ENCODE measurements at regions not wholly inside any gene's neighbourhood (a gene's known extent, or its start where the extent isn't known, plus 50 kb on each side); places are given as distances from the start of the nearest gene placed in this dataset.

DNA sequence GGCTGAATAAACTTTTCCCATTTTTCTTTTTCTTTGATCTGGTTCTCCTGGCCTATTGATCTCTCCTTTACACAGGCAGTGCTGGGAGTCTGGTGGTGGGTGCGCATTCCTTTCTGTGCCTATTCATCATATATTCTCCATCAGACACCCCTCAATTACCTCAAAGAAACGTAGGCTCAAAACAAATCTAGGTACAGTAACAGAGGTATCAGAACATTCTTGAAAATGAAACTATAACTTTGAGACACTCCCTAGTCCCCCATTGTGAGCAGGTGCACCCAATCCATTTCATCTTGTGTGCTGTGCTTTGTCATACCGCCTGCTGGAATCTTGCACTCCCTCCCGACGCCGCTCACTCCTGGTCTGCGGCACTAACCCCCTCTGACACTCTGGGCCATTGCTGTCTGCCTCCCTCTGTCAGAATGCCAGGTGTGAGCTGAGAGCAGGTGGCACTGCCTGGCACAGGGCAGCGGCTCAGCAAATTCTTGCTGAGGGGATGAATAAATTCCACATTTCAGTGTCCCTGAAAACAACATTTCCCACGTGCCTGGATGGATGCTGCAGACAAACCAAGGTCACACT lies 303.4 kb upstream of the EXOC2 start:
- TF ChIP-seq, protein P1, sequence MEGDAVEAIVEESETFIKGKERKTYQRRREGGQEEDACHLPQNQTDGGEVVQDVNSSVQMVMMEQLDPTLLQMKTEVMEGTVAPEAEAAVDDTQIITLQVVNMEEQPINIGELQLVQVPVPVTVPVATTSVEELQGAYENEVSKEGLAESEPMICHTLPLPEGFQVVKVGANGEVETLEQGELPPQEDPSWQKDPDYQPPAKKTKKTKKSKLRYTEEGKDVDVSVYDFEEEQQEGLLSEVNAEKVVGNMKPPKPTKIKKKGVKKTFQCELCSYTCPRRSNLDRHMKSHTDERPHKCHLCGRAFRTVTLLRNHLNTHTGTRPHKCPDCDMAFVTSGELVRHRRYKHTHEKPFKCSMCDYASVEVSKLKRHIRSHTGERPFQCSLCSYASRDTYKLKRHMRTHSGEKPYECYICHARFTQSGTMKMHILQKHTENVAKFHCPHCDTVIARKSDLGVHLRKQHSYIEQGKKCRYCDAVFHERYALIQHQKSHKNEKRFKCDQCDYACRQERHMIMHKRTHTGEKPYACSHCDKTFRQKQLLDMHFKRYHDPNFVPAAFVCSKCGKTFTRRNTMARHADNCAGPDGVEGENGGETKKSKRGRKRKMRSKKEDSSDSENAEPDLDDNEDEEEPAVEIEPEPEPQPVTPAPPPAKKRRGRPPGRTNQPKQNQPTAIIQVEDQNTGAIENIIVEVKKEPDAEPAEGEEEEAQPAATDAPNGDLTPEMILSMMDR (IDR thresholded peaks at IDR 0.05; ENCODE audit: borderline replicate concordance, extremely low read depth, low read length, poor library complexity, severe bottlenecking): no peak
- no peak for TF ChIP-seq EZH2 (IDR thresholded peaks at IDR 0.05; ENCODE audit: borderline replicate concordance, low read depth, low read length, severe bottlenecking)
- Histone ChIP-seq H3K9ac (ENCODE audit: low read depth, low read length) (no peak overlapping the region), H3K79me2 (ENCODE audit: insufficient read depth, low read length) (no peaks in the 10 kb centered on the region), H3K4me3 (ENCODE audit: low read depth in 1 of 2, low read length in 2 of 2) (no peak overlapping the region), H3K9me3 (ENCODE audit: insufficient read depth, low read length, severe bottlenecking) (no peaks in the 10 kb centered on the region), H3K4me1 (ENCODE audit: insufficient read depth, low read length) (no peaks in the 10 kb centered on the region), H3K36me3 (ENCODE audit: insufficient read depth, low read length) (no peaks in the 10 kb centered on the region), H3K27ac (ENCODE audit: low read length) (no peak overlapping the region), H3K27me3 (ENCODE audit: insufficient read depth, low read length, poor library complexity) (peaks cover 19% of the 10 kb centered on the region), H2AFZ (ENCODE audit: low read depth, low read length) (no peak overlapping the region), H3K4me2 (ENCODE audit: insufficient read depth, low read length) (no peak overlapping the region), H4K20me1 (ENCODE audit: insufficient read depth, low read length) (0 out of 2 replicates have a peak, but pooled peaks cover 2% of the 10 kb centered on the region)
- DNase-seq (no peak), ATAC-seq (ENCODE audit: insufficient read depth, low read depth) (no peak)

DNA sequence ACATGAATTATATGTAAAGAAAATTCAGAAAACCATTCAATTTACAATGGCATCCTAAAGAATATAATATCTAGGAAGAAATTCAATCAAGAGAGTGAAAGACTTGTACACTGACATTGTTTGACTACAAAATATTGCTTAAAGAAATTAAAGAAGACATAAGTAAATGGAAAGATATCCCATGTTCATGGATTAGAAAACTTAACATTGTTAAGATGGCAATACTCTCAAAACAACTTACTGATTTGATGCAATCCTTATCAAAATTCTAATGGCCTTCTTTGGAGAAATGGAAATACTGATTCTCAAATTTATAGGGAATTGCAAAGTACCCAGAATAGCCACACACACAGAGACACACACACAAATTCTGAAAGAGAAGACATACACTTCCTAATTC lies 298.3 kb upstream of the EXOC2 start:
- Histone ChIP-seq H4K20me1 (ENCODE audit: insufficient read depth, low read length) (0 out of 2 replicates have a peak, but pooled peaks cover 2% of the 10 kb centered on the region), H3K27ac (ENCODE audit: low read length) (no peak overlapping the region), H3K79me2 (ENCODE audit: insufficient read depth, low read length) (no peaks in the 10 kb centered on the region), H2AFZ (ENCODE audit: low read depth, low read length) (no peak overlapping the region), H3K4me1 (ENCODE audit: insufficient read depth, low read length) (no peaks in the 10 kb centered on the region), H3K36me3 (ENCODE audit: insufficient read depth, low read length) (no peaks in the 10 kb centered on the region), H3K4me3 (ENCODE audit: low read depth in 1 of 2, low read length in 2 of 2) (no peak overlapping the region), H3K27me3 (ENCODE audit: insufficient read depth, low read length, poor library complexity) (peaks cover 12% of the 10 kb centered on the region), H3K9me3 (ENCODE audit: insufficient read depth, low read length, severe bottlenecking) (no peaks in the 10 kb centered on the region), H3K9ac (ENCODE audit: low read depth, low read length) (no peak overlapping the region), H3K4me2 (ENCODE audit: insufficient read depth, low read length) (no peak overlapping the region)
- no peak for DNase-seq
- TF ChIP-seq, protein P1 (IDR thresholded peaks at IDR 0.05; ENCODE audit: borderline replicate concordance, extremely low read depth, low read length, poor library complexity, severe bottlenecking): no peak
- no peak for TF ChIP-seq EZH2 (IDR thresholded peaks at IDR 0.05; ENCODE audit: borderline replicate concordance, low read depth, low read length, severe bottlenecking)
- no peak for ATAC-seq (ENCODE audit: insufficient read depth, low read depth)

DNA sequence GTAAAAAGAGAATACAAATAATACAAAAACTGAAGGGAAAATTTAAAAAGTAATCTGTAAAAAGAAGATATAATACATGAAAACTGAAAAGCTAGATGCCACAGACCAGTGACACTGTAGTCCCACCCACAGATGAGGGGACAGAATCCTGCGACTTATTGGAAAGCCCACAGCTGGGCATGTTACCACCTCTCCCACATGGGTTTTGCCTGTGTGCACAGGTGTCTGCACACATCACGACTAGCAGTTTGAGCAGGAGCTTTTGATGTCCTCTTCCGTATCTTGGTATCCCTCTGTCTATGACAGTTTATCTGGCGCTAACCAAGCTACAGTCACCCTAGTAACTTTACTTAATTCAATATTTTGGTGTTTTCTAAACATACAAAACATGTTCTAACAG lies 291.1 kb upstream of the EXOC2 start:
- no peaks in the 10 kb centered on the region for H3K4me1 ChIP-seq (ENCODE audit: insufficient read depth, low read length)
- H3K36me3 ChIP-seq (ENCODE audit: insufficient read depth, low read length): no peaks in the 10 kb centered on the region
- no peak overlapping the region for H3K27ac ChIP-seq (ENCODE audit: low read length)
- no peak for TF ChIP-seq EZH2 (IDR thresholded peaks at IDR 0.05; ENCODE audit: borderline replicate concordance, low read depth, low read length, severe bottlenecking)
- TF ChIP-seq, protein P1 (IDR thresholded peaks at IDR 0.05; ENCODE audit: borderline replicate concordance, extremely low read depth, low read length, poor library complexity, severe bottlenecking): no peak
- H3K9ac ChIP-seq (ENCODE audit: low read depth, low read length): no peak overlapping the region
- peaks cover 3% of the 10 kb centered on the region for H3K27me3 ChIP-seq (ENCODE audit: insufficient read depth, low read length, poor library complexity)
- H2AFZ ChIP-seq (ENCODE audit: low read depth, low read length): no peak overlapping the region
- no peak overlapping the region for H3K4me3 ChIP-seq (ENCODE audit: low read depth in 1 of 2, low read length in 2 of 2)
- ATAC-seq (ENCODE audit: insufficient read depth, low read depth) (no peak), DNase-seq (no peak)
- no peaks in the 10 kb centered on the region for H3K9me3 ChIP-seq (ENCODE audit: insufficient read depth, low read length, severe bottlenecking)
- H3K4me2 ChIP-seq (ENCODE audit: insufficient read depth, low read length): no peak overlapping the region
- H4K20me1 ChIP-seq (ENCODE audit: insufficient read depth, low read length): no peaks in the 10 kb centered on the region
- no peaks in the 10 kb centered on the region for H3K79me2 ChIP-seq (ENCODE audit: insufficient read depth, low read length)

All from DND-41 (cell line).